GM12878 (cell line): ENCODE measurements at regions not wholly inside any gene's neighbourhood (a gene's known extent, or its start where the extent isn't known, plus 50 kb on each side); places are given as distances from the start of the nearest gene placed in this dataset.

ENCODE experiments used
- ATAC-seq: fragments of 200-7000 bp; cut with Tn5 transposase; 3 replicates; pipeline ENCODE4 v1.9.1; 2020; ENCODE audit warnings: mild to moderate bottlenecking, moderate library complexity
- BruUV-seq: library from RNA; stranded (reverse); fragments of 400-500 nt; replicated peaks from 2 replicates; lab custom pipeline; 2021; lab: Mats Ljungman, UMichigan
- CTCF ChIA-PET: fragments of 300-600 bp; sonication (Branson Sonifier 250); formaldehyde crosslinking; extraction: SDS; loops from one replicate; lab custom pipeline; 2021; ENCODE audit warnings: inconsistent platforms; lab: Yijun Ruan, JAX
- POLR2A ChIA-PET: fragments of 350-600 bp; formaldehyde crosslinking; extraction: SDS; loops from one replicate; lab custom pipeline; 2021; ENCODE audit warnings: inconsistent platforms; lab: Charles Lee
- RAD21 ChIA-PET: fragments of 300-600 bp; sonication (Branson Sonifier 250); formaldehyde crosslinking; loops from one replicate; lab custom pipeline; 2023; ENCODE audit warnings: antibody characterized with exemption; ENCODE audit not compliant: unreplicated experiment; lab: Charles Lee
- SMC1A ChIA-PET: fragments of 300-600 bp; sonication (Branson Sonifier 250); formaldehyde crosslinking; loops from one replicate; lab custom pipeline; 2023; ENCODE audit not compliant: unreplicated experiment, uncharacterized antibody; lab: Charles Lee
- DNase-seq: peaks from one replicate; pipeline ENCODE4 v3.0.0-alpha.2; 2011; ENCODE audit warnings: low read depth, low spot score
- FAIRE-seq: peaks from 3 replicates; lab custom pipeline; 2011; peaks lifted over from hg19 to GRCh38; lab: Jason Lieb, UNC
- H2AFZ ChIP-seq: 2 replicates; pipeline ENCODE4 v1.6.0; 2011; ENCODE audit warnings: low read depth, low read length, control low read depth; ENCODE audit not compliant: control insufficient read depth
- H3K27ac ChIP-seq: 2 replicates; pipeline ENCODE4 v1.5.1; 2011; ENCODE audit warnings: control low read depth; ENCODE audit not compliant: control insufficient read depth, insufficient read depth
- H3K27me3 ChIP-seq, 2 experiments: replicated peaks in 1 of 2; 2 replicates each; pipeline versions ENCODE4 v1.6.0 to v1.6.1; 2011; ENCODE audit warnings: low read length in 1 of 2; ENCODE audit not compliant: control insufficient read depth in 2 of 2, insufficient read depth in 2 of 2
- H3K36me3 ChIP-seq, 2 experiments: 2 replicates each; pipeline ENCODE4 v1.5.1; 2011; ENCODE audit warnings: low read length in 1 of 2; ENCODE audit not compliant: control insufficient read depth in 2 of 2, insufficient read depth in 2 of 2
- H3K4me1 ChIP-seq: 2 replicates; pipeline ENCODE4 v1.6.1; 2011; ENCODE audit warnings: mild to moderate bottlenecking, low read length, moderate library complexity, mixed read lengths; ENCODE audit not compliant: control insufficient read depth, insufficient read depth
- H3K4me2 ChIP-seq: 2 replicates; pipeline ENCODE4 v1.6.0; 2011; ENCODE audit warnings: control low read depth; ENCODE audit not compliant: control insufficient read depth, insufficient read depth
- H3K4me3 ChIP-seq: fragments of 200-600 bp; sonication (generic); 2 replicates; pipeline ENCODE4 v1.5.1; 2016
- H3K79me2 ChIP-seq: 2 replicates; pipeline ENCODE4 v1.6.0; 2011; ENCODE audit warnings: low read length; ENCODE audit not compliant: control insufficient read depth, insufficient read depth
- H3K9ac ChIP-seq: 2 replicates; pipeline ENCODE4 v1.8.0; 2011; ENCODE audit warnings: low read length, control low read depth, mixed read lengths; ENCODE audit not compliant: control insufficient read depth, insufficient read depth
- H3K9me3 ChIP-seq: replicated peaks from 3 replicates; pipeline ENCODE4 v1.5.1; 2011; ENCODE audit warnings: mild to moderate bottlenecking, low read length; ENCODE audit not compliant: control insufficient read depth, insufficient read depth
- H4K20me1 ChIP-seq: 2 replicates; pipeline ENCODE4 v1.6.0; 2011; ENCODE audit not compliant: control insufficient read depth, insufficient read depth
- BACH1 ChIP-seq: fragments of 450-650 bp; IDR thresholded peaks from 2 replicates; pipeline ENCODE4 v1.6.1; 2017; ENCODE audit warnings: mild to moderate bottlenecking, borderline replicate concordance
- CHD4 ChIP-seq: fragments of 200-600 bp; sonication (generic); IDR thresholded peaks from 2 replicates; pipeline ENCODE4 v1.6.1; 2016; ENCODE audit warnings: mild to moderate bottlenecking
- HDAC2 ChIP-seq: fragments of 200-600 bp; sonication (generic); IDR thresholded peaks from 2 replicates; pipeline ENCODE4 v1.6.1; 2017
- NFIC ChIP-seq: IDR thresholded peaks from 2 replicates; pipeline ENCODE4 v1.6.1; 2012; ENCODE audit warnings: low read depth, mild to moderate bottlenecking, inconsistent platforms, low read length, moderate library complexity
- NR2C2 ChIP-seq: IDR thresholded peaks from 2 replicates; pipeline ENCODE4 v1.6.1; 2011; ENCODE audit warnings: borderline replicate concordance, low read depth; ENCODE audit not compliant: control insufficient read depth, insufficient read length
- RAD51 ChIP-seq: fragments of 450-650 bp; IDR thresholded peaks from 2 replicates; pipeline ENCODE4 v1.6.1; 2016; ENCODE audit warnings: moderate library complexity, mild to moderate bottlenecking, inconsistent platforms
- SIN3A ChIP-seq: IDR thresholded peaks from 2 replicates; pipeline ENCODE4 v1.6.1; 2012; ENCODE audit warnings: low read depth, low read length, improper control_type of control experiment
- STAT3 ChIP-seq: IDR thresholded peaks from 2 replicates; pipeline ENCODE4 v1.6.1; 2011; ENCODE audit warnings: low read depth, low read length, improper control_type of control experiment
- ZBTB33 ChIP-seq: fragments of 450-650 bp; IDR thresholded peaks from 2 replicates; pipeline ENCODE4 v1.6.1; 2017; ENCODE audit warnings: mild to moderate bottlenecking
- WGBS: methylation state at CpG from one replicate; pipeline ENCODE4 v1.1.6; 2016; ENCODE audit warnings: low lambda C conversion rate; ENCODE audit not compliant: insufficient replicate concordance, insufficient coverage; ENCODE audit errors: missing lambda C conversion rate; 5-methylcytosine and 5-hydroxymethylcytosine counted together
- in situ Hi-C: fragments of 300-500 bp; cut with MboI; formaldehyde crosslinking; loops from 9 replicates; pipeline ENCODE4 v1.14.3; 2018; ENCODE audit warnings: mixed read lengths
- intact Hi-C: fragments of 100-400 bp; cut with micrococcal nuclease; formaldehyde crosslinking; loops from one replicate; pipeline ENCODE4 v1.14.2; 2022; ENCODE audit not compliant: unreplicated experiment

DNA sequence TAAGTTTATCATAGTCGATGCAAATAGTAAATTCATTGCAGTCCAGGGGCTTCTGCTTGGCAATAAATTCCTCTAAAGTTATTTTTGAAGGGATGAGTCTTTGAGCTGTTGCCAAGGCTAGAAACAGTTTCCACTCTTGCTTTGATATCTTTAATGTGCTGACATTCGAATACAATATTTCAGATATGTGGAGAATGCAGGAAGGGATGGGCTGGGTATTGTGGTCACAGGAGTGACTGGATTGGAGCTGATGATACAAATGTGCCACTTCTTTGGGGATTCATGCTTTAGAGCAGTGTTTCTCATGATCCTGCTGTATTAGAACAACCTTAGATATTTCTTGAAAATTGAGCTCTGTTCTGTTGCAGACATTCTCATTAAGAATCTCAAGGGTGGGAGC lies 139.0 kb downstream of the PRDM13 start:
- no peaks in the 10 kb centered on the region for H4K20me1 ChIP-seq
- H3K27me3 ChIP-seq: no peaks in the 10 kb centered on the region
- ChIA-PET SMC1A (interaction anchor here (0.7 to 4.5 kb wide), 18 partner anchors 9 to 420 kb away, joined by 3 to 56 read pairs (median 4); no protein-coding TSS in a partner anchor), RAD21 (interaction anchor here (0.9 to 4.5 kb wide), 8 partner anchors 129 to 415 kb away, joined by 3 to 35 read pairs (median 5); no protein-coding TSS in a partner anchor), CTCF (interaction anchor here (1.1 to 7.7 kb wide), 19 partner anchors 9 to 426 kb away, joined by 3 to 56 read pairs (median 7); no protein-coding TSS in a partner anchor), POLR2A (no interaction called here)
- 35% methylated on average over 2 of the region's 2 CpGs for WGBS
- intact Hi-C loops (loop anchor here (1.0 kb wide), 4 partner anchors 157 to 415 kb away; no protein-coding TSS in a partner anchor), in situ Hi-C loops (loop anchor here (10.0 kb wide), 1 partner anchor 411 kb away; no protein-coding TSS in a partner anchor)
- H3K27ac ChIP-seq: no peak overlapping the region
- ATAC-seq: no peak
- no peaks in the 10 kb centered on the region for H3K79me2 ChIP-seq
- H3K36me3 ChIP-seq: no peaks in the 10 kb centered on the region
- no peak overlapping the region for H3K9ac ChIP-seq
- no peak for DNase-seq
- no peak overlapping the region for H3K4me2 ChIP-seq
- no TSS peak for BruUV-seq
- H3K9me3 ChIP-seq: no peaks in the 10 kb centered on the region
- no peak overlapping the region for H2AFZ ChIP-seq
- no peak for TF ChIP-seq NFIC
- TF ChIP-seq SIN3A: no peak
- TF ChIP-seq STAT3: no peak
- TF ChIP-seq NR2C2: no peak
- TF ChIP-seq BACH1: no peak
- no peak for TF ChIP-seq ZBTB33
- TF ChIP-seq RAD51: no peak
- no peak for TF ChIP-seq HDAC2
- TF ChIP-seq CHD4: no peak
- no peak overlapping the region for H3K4me3 ChIP-seq
- no peak for FAIRE-seq
- H3K4me1 ChIP-seq: no peaks in the 10 kb centered on the region
